ENCODE measurements at regions not wholly inside any gene's neighbourhood (a gene's known extent, or its start where the extent isn't known, plus 50 kb on each side); places are given as distances from the start of the nearest gene placed in this dataset.

GRCh38 chr5:8561854-8562253 is 692.9 kb downstream of the MTRR start:
- TF ChIP-seq POLR2A (IDR thresholded peaks at IDR 0.05) (no peak), CTCF (IDR thresholded peaks at IDR 0.05) (no peak), EP300 (IDR thresholded peaks at IDR 0.05) (no peak)
